ENCODE measurements at regions not wholly inside any gene's neighbourhood (a gene's known extent, or its start where the extent isn't known, plus 50 kb on each side); places are given as distances from the start of the nearest gene placed in this dataset.

DNA sequence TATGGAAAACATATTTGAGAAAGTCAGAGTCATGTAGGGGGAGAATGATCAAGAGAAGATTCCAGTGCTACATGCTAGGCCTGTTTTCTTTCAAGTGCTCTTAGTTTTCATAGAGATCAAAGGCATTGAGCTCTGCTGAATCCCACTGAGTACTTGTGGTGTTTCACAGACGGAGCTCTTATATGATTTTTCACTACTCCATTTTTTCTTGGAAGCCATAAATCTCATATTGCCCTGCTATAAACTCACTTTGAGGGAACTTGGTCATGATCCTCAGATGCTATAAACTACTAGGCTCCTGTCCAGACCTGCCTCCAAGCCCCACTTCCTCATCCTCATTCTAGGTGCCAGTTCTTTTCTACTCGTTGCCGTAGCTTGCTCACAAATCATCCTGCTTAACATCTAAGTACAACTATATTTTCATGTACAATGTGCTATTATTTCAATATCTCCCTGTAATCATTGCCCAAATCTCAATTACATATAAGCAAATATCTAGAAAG is 180.8 kb upstream of the CCDC179 start:
- DNase-seq, result no peak

DNA sequence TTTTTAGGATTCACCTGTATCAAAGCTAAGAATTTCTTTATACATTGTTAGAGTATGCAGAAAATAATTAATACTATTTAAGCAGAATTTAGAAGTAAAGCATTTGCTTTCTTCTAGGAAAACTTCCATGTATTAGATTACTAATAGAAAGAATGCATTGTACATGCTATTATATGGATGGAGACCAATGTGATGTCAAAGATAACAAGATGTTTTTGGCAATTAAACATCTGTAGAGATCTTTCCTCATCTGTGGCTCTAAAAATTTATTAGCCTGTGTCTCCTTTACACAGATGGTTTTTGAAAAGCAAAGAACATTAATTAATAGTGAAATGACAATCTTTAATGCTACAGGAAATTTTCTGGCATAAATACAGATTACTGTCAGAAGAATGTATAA is 198.4 kb upstream of the CCDC179 start:
- DNase-seq, result no peak

DNA sequence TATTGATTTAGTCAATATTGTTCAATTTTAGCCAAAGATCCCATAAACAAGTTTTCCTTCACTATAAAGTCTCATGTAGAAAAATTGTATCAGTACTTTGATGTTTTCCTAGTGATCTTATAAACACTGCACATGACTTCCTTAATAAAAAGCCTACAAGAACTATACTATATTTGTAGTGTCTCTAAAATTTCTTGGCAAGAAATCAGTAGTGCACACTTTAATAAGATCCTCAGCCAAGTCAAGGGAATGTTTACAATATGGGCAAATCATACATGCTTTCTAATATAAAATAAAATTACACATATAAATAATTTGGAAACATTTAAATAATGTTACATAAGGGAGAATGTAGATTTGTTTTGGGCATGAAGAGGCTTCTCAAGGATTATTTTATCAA is 203.0 kb upstream of the CCDC179 start:
- DNase-seq, result no peak

DNA sequence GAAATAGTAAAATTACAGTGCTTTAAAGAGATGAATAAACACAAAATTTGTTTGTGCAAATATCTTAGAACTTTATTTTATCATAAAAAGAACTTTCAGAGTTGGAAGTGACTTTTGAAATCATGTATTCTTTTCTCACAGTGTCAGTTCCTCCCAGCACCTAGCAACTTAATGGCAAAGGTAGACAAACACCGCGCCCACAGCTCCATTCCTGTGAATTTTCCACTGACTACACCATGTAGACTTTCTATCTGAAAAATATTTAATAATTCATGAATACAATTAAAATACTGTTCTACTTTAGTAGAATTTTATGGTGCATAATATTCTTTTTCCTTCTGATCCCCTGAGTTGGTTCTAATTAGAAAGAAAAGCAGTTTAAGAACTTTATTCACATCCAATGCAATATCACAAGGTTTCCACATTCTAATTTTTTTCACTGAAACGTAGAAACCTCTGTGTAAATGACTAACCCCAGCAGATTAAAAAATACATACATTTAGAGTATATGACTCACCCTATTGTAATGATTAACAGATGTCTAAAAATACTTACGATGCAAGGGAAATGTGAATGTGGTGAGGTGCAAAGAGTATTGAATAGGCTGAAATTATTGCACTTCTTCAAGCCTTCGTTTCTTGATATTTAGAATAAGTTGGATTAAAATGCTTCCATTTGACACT is 218.2 kb upstream of the CCDC179 start:
- no peak for DNase-seq

DNA sequence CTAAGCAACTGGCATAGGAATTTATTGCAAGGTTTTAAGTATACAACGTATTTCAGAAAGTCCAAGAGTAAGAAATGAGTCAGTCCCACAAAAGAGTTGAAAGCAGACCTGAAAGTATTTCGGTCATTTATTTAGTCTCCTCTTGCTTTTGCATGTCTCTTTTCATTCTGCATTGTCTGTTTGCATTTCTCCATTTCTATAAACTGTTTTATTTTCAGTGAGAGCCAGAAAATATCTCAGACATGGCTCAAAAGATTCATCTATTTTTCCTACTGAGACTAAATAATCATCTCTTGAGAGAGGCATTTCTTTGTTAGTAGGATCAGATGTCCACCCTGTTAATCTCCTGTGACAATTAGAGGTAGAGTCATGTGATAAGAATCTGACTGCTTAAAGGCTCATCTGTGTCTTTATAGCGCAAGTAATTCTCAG is 219.1 kb upstream of the CCDC179 start:
- no peak for DNase-seq

DNA sequence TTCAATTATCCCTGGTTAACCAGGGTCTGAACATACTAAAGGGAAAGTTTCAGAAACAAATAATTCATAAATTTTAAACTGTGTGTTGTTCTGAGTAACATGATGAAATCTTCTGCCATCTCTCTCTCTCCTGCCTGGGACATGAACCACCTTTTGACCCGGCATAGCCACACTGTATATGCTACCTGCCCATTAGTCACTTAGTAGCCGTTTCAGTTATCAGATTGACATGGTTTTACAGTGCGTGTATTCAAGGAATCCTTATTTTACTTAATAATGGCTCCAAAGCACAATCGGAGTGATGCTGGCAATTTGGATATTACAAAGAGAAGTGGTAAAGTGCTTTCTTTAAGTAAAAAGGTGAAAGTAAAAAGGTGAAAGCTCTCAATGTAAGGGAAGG is 227.1 kb upstream of the CCDC179 start:
- no peak for DNase-seq

DNA sequence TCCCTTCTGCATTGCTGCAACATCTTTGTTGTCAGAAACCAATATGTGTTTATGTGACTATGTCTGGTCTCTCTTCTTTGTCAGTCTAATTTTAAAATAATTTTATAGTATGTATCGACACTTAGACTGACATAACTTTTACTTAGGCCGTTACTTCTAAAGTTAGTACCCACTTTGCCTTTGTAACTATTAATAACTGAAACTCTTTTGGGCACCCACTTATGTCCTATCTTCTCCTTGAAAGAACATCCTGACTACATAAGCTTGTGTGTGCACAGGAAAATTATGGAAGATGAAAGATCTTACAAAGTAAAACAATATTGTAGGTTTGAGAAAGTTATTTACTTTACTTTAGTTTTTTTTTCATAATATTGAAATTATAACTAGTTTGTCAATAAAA is 230.4 kb upstream of the CCDC179 start:
- DNase-seq, result no peak

DNA sequence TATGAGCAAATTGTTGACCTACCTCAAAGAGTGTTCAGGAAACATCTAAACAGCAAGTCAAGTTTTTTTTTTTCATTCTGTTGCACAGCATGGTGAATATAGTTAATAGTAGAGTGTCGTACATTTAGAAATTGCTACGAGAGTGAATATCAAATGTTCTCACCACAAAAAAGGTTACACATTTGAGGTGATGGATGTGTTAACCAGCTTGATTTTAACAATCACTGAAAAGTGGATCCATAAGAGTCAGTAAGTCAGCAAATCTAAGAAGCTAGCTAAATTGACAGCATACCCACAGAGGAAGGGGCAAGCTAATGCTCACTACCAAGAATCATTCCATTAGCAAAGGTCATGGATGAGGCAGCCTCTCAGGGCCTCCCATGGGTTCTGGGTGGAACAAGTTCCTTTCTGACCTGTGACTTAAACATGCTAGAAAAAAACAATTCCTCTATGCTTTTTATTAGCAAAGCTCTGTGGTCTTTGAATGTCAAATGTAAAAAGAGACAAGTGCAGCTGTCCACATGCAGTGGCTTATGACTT is 235.4 kb upstream of the CCDC179 start:
- DNase-seq, result no peak

DNA sequence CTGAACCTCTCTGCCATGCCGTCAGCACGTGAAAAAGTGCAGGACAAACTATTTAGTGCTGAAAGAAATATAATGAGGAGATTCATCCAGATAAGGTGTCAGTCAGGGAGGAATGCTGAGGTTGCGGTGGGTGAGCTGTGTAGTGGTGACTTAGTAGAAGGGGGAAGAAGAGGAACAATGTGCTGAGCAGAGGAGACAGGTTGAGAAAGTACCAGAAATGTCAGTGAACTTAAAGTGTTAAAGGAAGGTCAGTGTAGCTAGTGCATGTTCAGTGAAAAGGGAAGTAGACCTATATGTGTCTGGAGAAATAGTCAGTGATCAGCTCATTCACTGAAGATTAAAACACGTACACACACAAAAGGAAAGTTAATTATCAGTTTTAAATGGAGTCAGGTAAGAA is 237.6 kb upstream of the CCDC179 start:
- DNase-seq, result no peak

DNA sequence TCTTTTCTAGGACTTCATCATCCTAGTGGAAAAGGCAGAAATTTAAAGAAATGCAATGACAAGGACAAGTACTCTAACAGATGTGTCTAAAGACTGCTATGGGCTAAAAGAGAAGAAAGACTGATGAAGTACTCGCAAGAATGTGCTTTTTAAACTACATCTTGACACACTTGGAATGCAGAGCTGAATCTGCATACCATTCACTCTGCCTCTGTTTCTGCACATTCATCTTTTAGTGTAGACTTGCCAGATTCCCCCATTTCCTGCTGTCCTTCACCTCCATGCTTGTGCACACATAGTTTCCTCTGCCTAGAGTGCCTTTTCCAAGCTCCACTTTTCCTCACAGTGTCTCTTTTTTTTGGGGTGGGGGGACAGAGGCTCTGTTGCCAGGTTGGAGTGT is 239.0 kb upstream of the CCDC179 start:
- DNase-seq, result no peak

DNA sequence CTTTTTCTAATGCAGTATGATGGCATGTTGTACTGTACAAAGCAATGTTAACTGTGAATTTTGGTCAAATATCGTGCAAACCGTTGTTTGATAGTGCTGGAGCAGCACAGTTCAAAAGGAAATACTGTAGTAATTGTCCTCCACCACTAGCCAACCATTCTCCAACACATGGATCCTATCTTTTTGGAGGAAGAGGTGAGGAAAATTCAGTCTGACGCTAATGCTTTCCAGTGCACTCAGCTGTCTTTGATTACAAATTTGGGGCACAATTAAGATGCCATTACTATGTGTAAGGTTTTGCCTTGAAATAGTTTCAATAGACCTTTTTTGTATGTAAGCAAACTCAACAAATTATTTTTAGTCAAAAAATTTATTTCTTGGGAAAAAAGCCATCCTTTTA is 240.5 kb upstream of the CCDC179 start:
- no peak for DNase-seq

DNA sequence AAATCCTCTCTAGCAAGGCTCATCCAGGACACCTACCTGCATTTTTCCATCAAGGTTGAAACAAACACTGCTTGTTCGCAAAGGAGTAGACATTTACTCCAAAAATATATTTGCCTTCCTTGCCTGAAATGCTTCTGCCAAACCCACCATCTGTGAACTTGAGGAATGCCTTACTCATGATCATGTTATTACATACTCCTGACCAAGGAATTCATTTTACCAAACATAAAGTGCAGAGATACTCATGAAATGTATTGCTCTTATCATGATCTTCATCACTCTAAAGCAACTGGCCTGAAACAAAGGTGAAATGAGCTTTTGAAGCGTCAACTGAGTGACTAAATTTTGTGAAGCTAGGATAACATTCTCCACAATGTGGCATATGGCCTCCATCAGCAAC is 243.1 kb upstream of the CCDC179 start:
- no peak for DNase-seq

DNA sequence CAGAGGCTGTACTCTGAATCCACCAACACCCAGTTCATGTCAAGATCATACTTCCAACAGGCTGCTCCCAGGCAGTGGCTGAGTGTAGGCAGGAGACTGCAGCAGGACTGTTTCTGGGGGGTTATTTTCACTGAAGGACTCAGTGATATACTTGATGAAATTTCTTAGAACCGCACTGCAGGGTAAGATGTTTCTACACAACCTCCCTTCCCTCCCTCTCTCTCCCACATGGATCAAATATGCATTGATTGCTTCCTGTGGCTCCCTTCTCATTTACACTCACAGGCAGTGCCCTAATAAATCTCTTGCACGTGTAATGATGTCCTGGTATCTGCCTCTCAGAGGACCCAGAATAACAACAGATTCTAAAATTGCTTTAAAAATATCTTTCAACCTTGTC is 251.3 kb upstream of the CCDC179 start:
- no peak for DNase-seq

DNA sequence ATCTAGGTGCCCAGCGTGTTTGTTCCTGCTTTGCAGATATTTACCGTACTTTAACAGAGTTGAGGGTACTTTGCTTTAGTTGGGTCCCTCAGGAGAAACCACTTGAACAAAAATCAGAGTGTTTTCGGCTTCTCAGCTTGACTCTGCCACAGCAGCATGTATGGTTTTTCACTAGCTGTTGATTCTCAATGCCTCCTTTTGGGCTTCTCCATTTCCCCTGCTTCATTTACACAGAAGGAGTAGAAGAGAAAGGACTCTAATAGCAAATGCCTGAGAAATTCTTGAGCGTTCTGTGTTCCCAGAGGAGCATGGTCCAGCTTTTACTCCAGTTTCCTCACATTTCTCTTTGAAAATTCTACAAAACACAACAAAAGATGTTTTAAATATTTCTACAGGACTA is 252.1 kb upstream of the CCDC179 start:
- DNase-seq, result no peak

DNA sequence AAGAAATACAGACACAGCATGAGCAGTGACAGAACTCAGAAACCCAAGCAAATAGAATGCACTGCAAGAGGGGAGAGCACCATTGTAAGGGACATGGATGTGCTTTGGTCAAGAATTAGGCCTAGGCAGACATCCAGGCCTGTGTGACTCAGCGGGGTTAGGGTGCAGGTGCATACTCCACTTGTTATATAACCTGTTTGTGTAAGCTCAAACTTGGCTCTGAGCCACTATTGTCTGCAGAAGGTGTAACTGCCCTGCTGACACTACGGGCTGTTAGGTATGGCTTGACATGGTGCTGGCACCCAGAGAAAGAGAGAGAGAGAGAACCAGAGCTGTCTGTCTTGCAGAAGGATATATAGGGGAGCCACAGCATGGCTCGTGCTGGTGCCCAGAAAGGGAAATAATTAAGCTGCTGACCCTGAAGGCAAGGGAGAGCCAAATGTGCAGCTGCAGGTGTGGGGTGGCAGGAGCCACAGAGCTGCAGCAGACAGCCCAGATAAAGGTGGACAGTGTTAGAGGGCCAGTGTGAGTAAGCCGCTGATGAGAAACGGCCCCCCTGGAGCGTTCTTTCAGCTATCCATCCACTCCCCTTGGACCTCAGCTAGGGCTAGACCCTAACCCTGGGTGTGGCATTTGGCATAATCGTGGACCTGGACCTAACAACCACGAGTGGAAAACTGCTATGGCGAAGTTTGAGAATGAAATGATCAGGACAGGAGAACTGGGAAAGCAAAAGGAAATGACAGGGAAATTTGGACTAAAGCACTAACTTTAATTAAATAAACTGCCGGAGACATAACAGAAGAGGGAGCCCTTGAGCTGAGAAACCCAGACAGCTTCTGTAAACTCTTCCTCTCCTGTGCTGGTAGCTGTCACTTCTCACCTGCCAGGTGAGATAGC is 253.0 kb upstream of the CCDC179 start:
- DNase-seq, result peak; percentile 14

DNA sequence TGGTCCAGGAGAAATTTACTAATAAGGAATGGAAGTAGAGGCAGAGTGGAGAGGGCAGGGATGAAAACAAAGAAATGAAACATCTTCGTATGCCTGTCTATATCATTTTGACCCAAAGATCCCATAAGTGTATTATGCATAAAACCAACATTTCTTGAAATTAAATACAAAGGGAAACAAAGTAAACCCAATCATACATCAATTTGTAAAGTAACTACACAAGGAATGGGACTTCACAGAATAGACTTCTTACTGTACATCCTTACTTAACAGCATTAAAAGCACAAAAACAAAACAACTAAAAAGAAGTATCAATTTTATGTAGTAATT is 253.6 kb upstream of the CCDC179 start:
- no peak for DNase-seq

DNA sequence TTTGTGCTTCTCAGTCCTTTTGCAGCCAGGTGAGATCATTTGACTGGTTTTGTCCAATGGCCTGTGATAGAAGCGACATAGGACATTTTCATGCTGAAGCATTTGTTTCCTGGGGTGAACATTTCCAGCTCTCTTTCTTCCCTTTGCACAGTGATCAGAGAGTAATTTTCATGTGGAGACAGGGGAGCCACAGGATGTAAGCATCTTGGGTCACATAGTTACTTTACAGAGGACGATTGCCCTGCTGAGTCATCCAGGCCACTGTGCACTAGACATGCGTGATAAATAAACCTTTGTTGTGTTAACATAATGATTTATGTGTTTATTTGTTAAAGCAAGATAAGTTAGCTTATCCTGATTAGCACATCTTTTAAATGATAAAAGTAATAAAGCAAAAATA is 263.5 kb upstream of the CCDC179 start:
- no peak for DNase-seq

DNA sequence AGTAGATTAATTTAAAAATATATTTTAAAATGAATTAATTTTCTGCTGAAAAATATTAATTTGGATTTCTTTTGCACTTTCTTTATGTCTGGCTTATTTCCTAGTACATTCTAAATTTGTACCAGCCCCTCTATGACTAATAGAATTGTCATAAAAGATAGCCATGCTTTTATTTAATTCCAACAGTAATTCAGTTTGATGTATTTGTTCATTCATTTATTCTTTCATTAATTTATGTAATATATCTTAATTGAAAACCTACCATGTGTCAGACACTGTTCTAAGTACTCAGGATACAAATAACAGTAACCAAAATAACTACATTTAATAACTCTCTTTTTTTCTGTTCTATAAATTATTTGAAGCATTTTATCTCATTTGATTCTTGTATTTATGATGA is 264.0 kb upstream of the CCDC179 start:
- DNase-seq, result no peak

DNA sequence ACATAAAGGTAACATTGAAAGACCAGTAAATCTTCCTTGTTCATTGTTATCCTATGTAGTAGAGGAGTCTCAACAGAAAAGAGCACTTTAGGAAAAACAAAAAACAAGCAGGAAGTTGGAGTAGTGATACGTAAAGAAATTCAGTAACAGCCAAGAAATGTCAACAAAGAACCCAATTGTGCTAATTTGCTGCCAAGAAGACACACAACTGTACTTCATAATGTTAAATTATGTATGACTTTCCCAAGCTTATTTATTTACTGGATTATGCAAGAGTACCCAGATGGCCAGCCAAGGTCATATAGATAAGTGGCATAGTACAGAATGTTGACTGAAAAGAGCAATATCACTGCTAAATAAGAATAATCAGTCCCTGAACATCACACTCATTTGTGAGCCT is 264.7 kb upstream of the CCDC179 start:
- no peak for DNase-seq

DNA sequence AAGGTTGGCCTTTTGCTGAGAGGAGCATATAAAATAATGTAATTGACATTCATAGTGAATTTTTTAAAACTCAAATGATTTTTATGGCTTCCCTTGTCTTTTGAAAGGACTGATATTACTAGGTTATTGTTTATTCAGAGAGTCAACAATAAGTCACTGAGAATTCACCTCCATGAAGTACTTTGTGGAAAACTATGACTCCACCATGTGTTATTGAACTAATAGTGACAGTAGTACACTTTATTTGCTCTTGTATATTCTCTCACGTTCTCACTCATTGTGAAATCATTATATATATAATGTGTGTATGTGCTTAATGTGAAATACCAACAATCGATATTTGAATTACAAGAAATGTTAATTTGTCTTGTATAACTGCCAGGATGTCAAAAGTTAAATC is 267.4 kb upstream of the CCDC179 start:
- no peak for DNase-seq

DNA sequence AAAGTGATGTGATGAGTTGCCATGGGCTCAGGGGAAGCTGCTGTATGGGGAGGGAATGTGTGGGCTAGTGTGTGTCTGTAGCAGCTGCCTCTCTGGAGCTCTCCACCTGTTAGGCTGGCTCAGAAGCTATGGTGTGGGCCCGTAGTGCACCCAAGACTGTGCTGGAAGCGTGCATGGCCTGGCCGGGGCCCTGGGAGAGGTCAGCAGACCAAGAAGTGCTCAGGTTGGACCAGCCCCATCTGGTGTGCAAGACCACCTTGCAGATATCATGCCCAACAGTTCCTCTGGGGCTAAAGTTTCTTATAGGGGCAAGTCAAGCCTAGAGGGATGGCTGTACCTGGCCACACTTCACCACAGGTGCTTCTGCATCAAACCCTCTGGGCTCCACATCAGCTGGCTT is 274.4 kb upstream of the CCDC179 start:
- no peak for DNase-seq

DNA sequence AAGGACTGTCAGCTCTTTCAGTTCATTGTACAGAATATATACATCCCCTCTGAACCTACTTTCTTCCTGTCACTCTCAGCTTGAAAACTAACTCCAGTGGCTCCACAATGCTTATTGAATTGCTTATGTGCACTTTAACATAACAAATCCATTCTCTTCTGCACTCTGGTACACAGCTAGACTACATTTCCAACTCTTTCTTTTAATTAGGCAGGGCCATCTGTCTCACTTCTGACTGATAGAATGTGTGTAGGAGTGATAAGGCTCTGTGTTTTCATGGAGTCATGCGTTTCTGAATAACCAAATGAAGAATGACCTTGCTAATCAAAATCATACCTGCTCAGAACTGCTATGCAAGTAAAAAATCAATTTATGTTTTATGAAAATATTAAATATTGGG is 278.5 kb upstream of the CCDC179 start:
- no peak for DNase-seq

DNA sequence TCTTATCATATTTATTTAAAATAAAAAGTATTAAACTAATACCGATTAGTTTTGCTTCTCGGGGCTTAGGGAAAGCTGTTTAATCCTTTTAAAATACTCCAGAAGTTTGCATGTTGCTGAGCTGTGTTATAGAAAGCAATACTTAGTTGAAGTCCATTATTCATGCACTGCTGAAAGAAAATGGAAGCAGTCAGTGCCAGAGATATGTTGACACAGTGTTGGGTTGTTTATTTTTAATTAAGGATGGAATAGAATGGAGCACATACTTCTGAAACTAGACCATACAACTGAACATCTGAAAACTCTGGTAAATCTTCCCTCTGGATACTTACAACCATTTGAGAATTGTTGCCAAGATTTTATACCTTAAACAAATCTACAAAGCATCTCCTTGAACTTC is 282.7 kb upstream of the CCDC179 start:
- no peak for DNase-seq

DNA sequence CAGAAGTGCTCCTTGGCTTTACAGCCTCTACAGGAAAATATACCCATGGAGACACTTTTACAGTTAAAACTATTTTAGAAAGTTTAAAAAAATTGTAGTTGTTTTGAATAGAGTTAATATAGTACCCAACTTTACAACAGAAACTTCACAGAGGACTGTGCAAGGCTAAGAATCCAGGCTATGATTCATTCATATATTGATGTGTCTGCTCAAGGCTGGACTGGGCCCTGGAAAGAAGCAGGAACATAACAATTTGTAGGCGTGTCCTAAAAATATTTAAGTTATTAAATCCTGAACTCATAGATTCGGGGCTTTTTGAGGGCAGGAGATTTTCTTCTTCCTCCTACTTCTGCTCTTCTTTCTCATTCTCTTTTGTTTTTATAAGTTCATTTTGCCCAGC is 291.5 kb upstream of the CCDC179 start:
- no peak for DNase-seq
